H1 (cell line): ENCODE measurements at regions not wholly inside any gene's neighbourhood (a gene's known extent, or its start where the extent isn't known, plus 50 kb on each side); places are given as distances from the start of the nearest gene placed in this dataset.

Experiments used
- CTCF ChIA-PET: fragments of 300-600 bp; sonication (Branson Sonifier 250); formaldehyde crosslinking; loops from one replicate; lab custom pipeline; 2021; ENCODE audit not compliant: partially characterized antibody; lab: Charles Lee
- POLR2A ChIA-PET: fragments of 300-600 bp; sonication (Branson Sonifier 250); formaldehyde crosslinking; loops from one replicate; lab custom pipeline; 2021; ENCODE audit warnings: inconsistent platforms; ENCODE audit not compliant: partially characterized antibody; lab: Charles Lee
- DNase-seq, 2 experiments: peaks; one replicate each; pipeline versions ENCODE4 v3.0.0 to v3.0.0-alpha.2; 2010 to 2022; ENCODE audit warnings: low spot score in 2 of 2, low read depth in 1 of 2, mixed read lengths in 1 of 2
- FAIRE-seq: peaks from 2 replicates; lab custom pipeline; 2011; peaks lifted over from hg19 to GRCh38; lab: Jason Lieb, UNC
- H2AFZ ChIP-seq: 2 replicates; pipeline ENCODE4 v1.8.1; 2012; ENCODE audit warnings: low read length, inconsistent platforms
- H2AK5ac ChIP-seq: 2 replicates; pipeline ENCODE4 v1.6.1; 2013; ENCODE audit warnings: low read depth, low read length
- H2BK120ac ChIP-seq: replicated peaks from 2 replicates; pipeline ENCODE3; 2013; ENCODE audit warnings: low read depth, low read length, inconsistent platforms
- H2BK12ac ChIP-seq: 2 replicates; pipeline ENCODE4 v1.6.1; 2013; ENCODE audit warnings: low read depth, low read length
- H2BK15ac ChIP-seq: 2 replicates; pipeline ENCODE4 v1.6.1; 2013; ENCODE audit warnings: low read length
- H2BK20ac ChIP-seq: 2 replicates; pipeline ENCODE4 v1.6.1; 2013; ENCODE audit warnings: low read length
- H2BK5ac ChIP-seq: 2 replicates; pipeline ENCODE4 v1.6.1; 2013; ENCODE audit warnings: low read depth, low read length
- H3K14ac ChIP-seq: 2 replicates; pipeline ENCODE4 v1.6.1; 2013; ENCODE audit warnings: inconsistent platforms; ENCODE audit not compliant: insufficient read length
- H3K18ac ChIP-seq: 2 replicates; pipeline ENCODE4 v1.6.1; 2013; ENCODE audit warnings: low read length; ENCODE audit errors: extremely low read depth
- H3K23ac ChIP-seq: 2 replicates; pipeline ENCODE4 v1.6.1; 2013; ENCODE audit warnings: inconsistent platforms; ENCODE audit not compliant: insufficient read length
- H3K23me2 ChIP-seq: 2 replicates; pipeline ENCODE4 v1.6.1; 2013; ENCODE audit warnings: low read depth, low read length
- H3K27ac ChIP-seq: 2 replicates; pipeline ENCODE4 v1.6.1; 2011; ENCODE audit warnings: low read depth, low read length, inconsistent platforms
- H3K27me3 ChIP-seq, 4 experiments: replicated peaks in 1 of 4; 1 replicate in 1 of 4; 2 replicates in 3 of 4; pipeline versions ENCODE4 v1.6.1 to v1.8.1; 2011 to 2013; ENCODE audit warnings: low read length in 3 of 4, mild to moderate bottlenecking in 3 of 4, inconsistent platforms in 2 of 4, mixed read lengths in 2 of 4, moderate library complexity in 1 of 4; ENCODE audit not compliant: control insufficient read depth in 3 of 4, insufficient read depth in 3 of 4; ENCODE audit errors: extremely low read depth in 1 of 4
- H3K36me3 ChIP-seq, 4 experiments: 2 replicates each; pipeline versions ENCODE4 v1.6.1 to v1.8.1; 2011 to 2013; ENCODE audit warnings: mild to moderate bottlenecking in 4 of 4, low read length in 3 of 4, moderate library complexity in 2 of 4, control low read depth in 1 of 4, inconsistent platforms in 1 of 4; ENCODE audit not compliant: insufficient read depth in 4 of 4, control insufficient read depth in 2 of 4
- H3K4ac ChIP-seq: replicated peaks from 2 replicates; pipeline ENCODE3; 2013; ENCODE audit warnings: low read length, low read depth, mixed read lengths, inconsistent platforms; ENCODE audit not compliant: insufficient read length
- H3K4me1 ChIP-seq, 4 experiments: replicated peaks in 1 of 4; 1 replicate in 1 of 4; 2 replicates in 3 of 4; pipeline versions ENCODE4 v1.6.1 to v1.8.1; 2011 to 2013; ENCODE audit warnings: low read length in 3 of 4, inconsistent platforms in 2 of 4, mixed read lengths in 1 of 4; ENCODE audit not compliant: insufficient read depth in 4 of 4, control insufficient read depth in 3 of 4
- H3K4me2 ChIP-seq, 2 experiments: 2 replicates each; pipeline versions ENCODE4 v1.6.1 to v1.8.1; 2011 to 2013; ENCODE audit warnings: low read depth in 2 of 2, low read length in 2 of 2, control low read depth in 1 of 2, inconsistent platforms in 1 of 2, mild to moderate bottlenecking in 1 of 2; ENCODE audit not compliant: insufficient read depth in 1 of 2
- H3K4me3 ChIP-seq, 4 experiments: fragments of 200-600, 300-600 bp in 1 of 4; sonication (generic), shearing (Covaris generic), sonication (Bioruptor Twin) in 1 of 4; 2 replicates each; pipeline versions ENCODE4 v1.5.1 to v1.8.1; 2011 to 2016; ENCODE audit warnings: low read length in 4 of 4, low read depth in 3 of 4, control low read depth in 2 of 4, inconsistent platforms in 2 of 4, mild to moderate bottlenecking in 2 of 4, mixed read lengths in 1 of 4, moderate library complexity in 1 of 4; ENCODE audit not compliant: insufficient read depth in 2 of 4; ENCODE audit errors: extremely low read depth in 1 of 4
- H3K56ac ChIP-seq: replicated peaks from 2 replicates; pipeline ENCODE3; 2013; ENCODE audit warnings: low read depth, mild to moderate bottlenecking, mixed read lengths, low read length, inconsistent platforms; ENCODE audit not compliant: insufficient read length
- H3K79me1 ChIP-seq: 2 replicates; pipeline ENCODE4 v1.6.1; 2013; ENCODE audit warnings: low read depth, low read length, control low read depth
- H3K79me2 ChIP-seq, 2 experiments: 2 replicates each; pipeline versions ENCODE4 v1.6.1 to v1.8.1; 2012 to 2013; ENCODE audit warnings: low read length in 2 of 2, mild to moderate bottlenecking in 2 of 2, inconsistent platforms in 1 of 2; ENCODE audit not compliant: insufficient read depth in 2 of 2, control insufficient read depth in 1 of 2
- H3K9ac ChIP-seq, 4 experiments: replicated peaks in 1 of 4; 1 replicate in 1 of 4; 2 replicates in 3 of 4; pipeline versions ENCODE4 v1.6.1 to v1.8.1; 2011 to 2013; ENCODE audit warnings: low read depth in 3 of 4, low read length in 3 of 4, control low read depth in 2 of 4, mild to moderate bottlenecking in 2 of 4, moderate library complexity in 2 of 4, inconsistent platforms in 1 of 4; ENCODE audit errors: extremely low read depth in 1 of 4
- H3K9me3 ChIP-seq, 2 experiments: 2 replicates each; pipeline versions ENCODE4 v1.6.1 to v1.8.1; 2012 to 2013; ENCODE audit warnings: mild to moderate bottlenecking in 2 of 2, moderate library complexity in 2 of 2, control low read depth in 1 of 2, inconsistent platforms in 1 of 2, low read depth in 1 of 2, low read length in 1 of 2, mixed read lengths in 1 of 2; ENCODE audit not compliant: insufficient read depth in 2 of 2
- H4K20me1 ChIP-seq, 2 experiments: replicated peaks in 1 of 2; 2 replicates each; pipeline versions ENCODE3 to v1.8.1; 2011 to 2013; ENCODE audit warnings: inconsistent platforms in 2 of 2, low read length in 2 of 2, mild to moderate bottlenecking in 1 of 2; ENCODE audit not compliant: insufficient read depth in 2 of 2, control insufficient read depth in 1 of 2
- H4K5ac ChIP-seq: 2 replicates; pipeline ENCODE4 v1.6.1; 2013; ENCODE audit warnings: low read length, low read depth, mixed read lengths, inconsistent platforms; ENCODE audit not compliant: insufficient read length
- H4K8ac ChIP-seq: 2 replicates; pipeline ENCODE4 v1.8.0; 2013; ENCODE audit warnings: mild to moderate bottlenecking, moderate library complexity, low read length, inconsistent platforms; ENCODE audit not compliant: insufficient read depth; ENCODE audit errors: extremely low read depth
- H4K91ac ChIP-seq: replicated peaks from 2 replicates; pipeline ENCODE3; 2013; ENCODE audit warnings: low read length, mixed read lengths, inconsistent platforms; ENCODE audit not compliant: insufficient read length
- ATF3 ChIP-seq: IDR thresholded peaks from 2 replicates; pipeline ENCODE4 v1.6.1; 2011; ENCODE audit warnings: low read depth, mild to moderate bottlenecking, low read length; ENCODE audit not compliant: insufficient read depth
- SP2 ChIP-seq: IDR thresholded peaks from 2 replicates; pipeline ENCODE4 v1.6.1; 2012; ENCODE audit warnings: mild to moderate bottlenecking, low read length, inconsistent platforms
- SUZ12 ChIP-seq: fragments of 200-600 bp; sonication (generic); IDR thresholded peaks from 2 replicates; pipeline ENCODE4 v1.6.1; 2012; ENCODE audit warnings: mild to moderate bottlenecking, inconsistent platforms, low read length, moderate library complexity, mixed read lengths
- TEAD4 ChIP-seq: IDR thresholded peaks from 2 replicates; pipeline ENCODE4 v1.6.1; 2012; ENCODE audit warnings: low read depth, low read length, inconsistent platforms, mixed read lengths
- WGBS, 2 experiments: shearing (Covaris generic) in 1 of 2; methylation state at CpG; one replicate each; pipeline versions ENCODE4 v1.1.6 to v1.1.7; 2013 to 2015; ENCODE audit warnings: low lambda C conversion rate in 2 of 2, mixed read lengths in 2 of 2, inconsistent platforms in 1 of 2, low coverage in 1 of 2, missing lambda C conversion rate in 1 of 2; ENCODE audit not compliant: insufficient replicate concordance in 2 of 2, insufficient coverage in 1 of 2, insufficient read length in 1 of 2; ENCODE audit errors: extremely low coverage in 1 of 2, missing lambda C conversion rate in 1 of 2; 5-methylcytosine and 5-hydroxymethylcytosine counted together

GRCh38 chr2:125267683-125268082 lies 1242.6 kb downstream of the CNTNAP5 start:
- Histone ChIP-seq H3K27ac (no peak overlapping the region), H2BK20ac (no peak overlapping the region), H2BK12ac (no peak overlapping the region), H3K4me1 (no peaks in the 10 kb centered on the region), H4K20me1 (no peaks in the 10 kb centered on the region), H3K4me3 (no peak overlapping the region), H3K4me2 (no peak overlapping the region), H4K91ac (no peak overlapping the region), H3K23ac (no peak overlapping the region), H2AFZ (no peak overlapping the region), H3K9ac (no peak overlapping the region), H3K79me2 (no peaks in the 10 kb centered on the region), H3K56ac (no peak overlapping the region), H3K14ac (no peak overlapping the region), H3K4ac (no peak overlapping the region), H4K8ac (no peak overlapping the region), H3K36me3 (no peaks in the 10 kb centered on the region), H3K23me2 (no peaks in the 10 kb centered on the region), H3K27me3 (no peaks in the 10 kb centered on the region), H2AK5ac (no peak overlapping the region), H2BK120ac (no peak overlapping the region), H2BK5ac (no peak overlapping the region), H4K5ac (no peak overlapping the region), H3K18ac (no peak overlapping the region), H2BK15ac (no peak overlapping the region), H3K79me1 (no peaks in the 10 kb centered on the region), H3K9me3 (no peaks in the 10 kb centered on the region)
- no peak for DNase-seq
- TF ChIP-seq ATF3 (no peak), SP2 (no peak), TEAD4 (no peak), SUZ12 (no peak)
- ChIA-PET POLR2A (no interaction called here), CTCF (no interaction called here)
- WGBS, 2 experiments, result 90% methylated on average over 2 of the region's 2 CpGs; no CpG with 5 or more reads in 1 of the 2 experiments
- FAIRE-seq, result no peak
